ENCODE measurements at regions not wholly inside any gene's neighbourhood (a gene's known extent, or its start where the extent isn't known, plus 50 kb on each side); places are given as distances from the start of the nearest gene placed in this dataset.

- intact Hi-C loops (cut with DNase I), result no loop called here
- no peak for ATAC-seq
These were observed 65.8 kb downstream of the ETAA1 start for GRCh38 chr2:67462738-67463496.

GRCh38 chr2:67463810-67464209, 66.7 kb downstream of the ETAA1 start:
- DNase-seq (no peak), ATAC-seq (no peak)
- intact Hi-C loops (cut with DNase I), result no loop called here

More at GRCh38 chr2:67462738-67463496, 65.8 kb downstream of the ETAA1 start:
- no peak for DNase-seq

GRCh38 chr2:67465623-67466022, 68.5 kb downstream of the ETAA1 start:
- intact Hi-C loops (cut with DNase I), result no loop called here
- ATAC-seq, result no peak
- no peak for DNase-seq

DNA sequence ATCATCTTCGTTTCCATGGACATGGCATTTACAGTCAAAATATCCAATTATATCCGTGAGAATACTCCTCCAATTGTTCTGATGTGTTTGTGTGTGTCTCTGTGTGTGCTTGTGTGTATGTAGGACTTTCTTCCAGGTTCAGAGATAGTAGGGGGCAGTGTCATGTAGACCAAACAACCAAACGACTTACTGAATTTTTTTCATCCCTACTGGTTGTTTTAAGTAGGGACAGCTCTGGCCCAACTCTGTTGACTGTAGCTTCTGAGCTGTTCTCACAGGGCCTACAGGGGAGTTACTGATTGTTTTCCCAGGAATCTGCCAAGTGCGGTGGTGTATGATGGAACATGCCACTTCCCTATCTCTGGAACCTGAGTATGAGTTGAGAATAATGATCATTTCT, 69.6 kb downstream of the ETAA1 start:
- ATAC-seq (no peak), DNase-seq (no peak)
- intact Hi-C loops (cut with DNase I), result no loop called here

DNA sequence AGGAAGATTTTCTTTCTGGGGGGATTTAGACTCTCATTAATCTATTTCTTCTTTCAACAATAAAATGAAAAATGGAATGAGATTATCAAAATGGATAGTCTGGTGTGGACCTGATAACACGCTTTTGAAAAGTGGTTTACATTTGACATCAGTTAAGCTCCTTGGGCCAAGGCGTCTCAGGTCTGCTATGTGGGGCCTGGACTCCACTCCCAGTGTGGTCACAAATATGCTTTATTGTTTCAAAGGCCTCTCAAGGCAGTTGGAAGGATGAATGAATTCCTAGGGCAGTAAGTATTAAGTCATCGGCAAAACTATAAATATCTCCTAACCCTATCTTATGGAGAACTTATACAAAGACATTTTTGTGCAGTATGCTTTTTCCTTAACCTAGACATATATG, 74.5 kb downstream of the ETAA1 start:
- intact Hi-C loops (cut with DNase I), result no loop called here
- DNase-seq (no peak), ATAC-seq (no peak)

GRCh38 chr2:67476809-67477790, 80.0 kb downstream of the ETAA1 start:
- intact Hi-C loops (cut with DNase I), result no loop called here
- peak; percentile 18 for DNase-seq
- peak; percentile 61 for ATAC-seq

DNA sequence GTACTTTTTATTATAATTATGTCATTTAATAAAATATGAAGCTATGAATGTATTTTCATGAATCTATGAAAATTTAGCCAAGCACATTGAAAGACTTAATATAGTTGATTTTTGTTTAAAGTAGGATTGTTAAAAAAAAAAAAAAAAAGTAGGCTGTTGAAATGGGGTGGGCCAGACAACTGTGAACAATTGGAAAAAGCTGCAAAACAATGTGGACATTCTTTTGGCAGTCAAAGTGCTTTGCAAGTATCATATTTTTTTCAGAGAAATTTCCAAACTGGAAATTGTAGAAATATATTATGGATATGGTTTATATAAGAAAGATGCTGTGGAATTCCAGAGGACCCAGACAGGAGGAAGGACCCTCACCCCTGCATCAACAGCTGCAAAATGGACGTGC, 82.1 kb downstream of the ETAA1 start:
- no peak for ATAC-seq
- intact Hi-C loops (cut with DNase I), result no loop called here
- DNase-seq, result no peak

DNA sequence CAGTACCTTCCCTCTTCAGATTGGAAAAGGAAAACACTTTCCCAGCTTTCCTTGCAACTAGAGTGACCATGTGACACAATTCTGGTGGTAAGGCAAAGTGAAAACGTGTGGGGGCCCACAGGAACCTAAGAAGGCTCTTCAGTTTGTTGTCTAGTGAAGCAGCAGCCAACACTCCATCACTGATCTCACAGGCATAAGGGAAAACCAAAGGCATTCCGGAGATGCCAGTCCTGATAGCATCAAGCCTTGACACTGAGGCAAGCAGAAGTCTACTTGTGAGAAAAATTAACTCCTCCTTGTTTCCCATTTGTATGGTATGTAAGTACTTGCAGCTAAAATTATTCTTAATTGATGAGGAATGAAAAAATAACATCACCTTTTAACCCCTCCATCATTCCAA, 88.3 kb downstream of the ETAA1 start:
- intact Hi-C loops (cut with DNase I), result loop anchor here in 1 of 2 donors (10.0 kb wide), 1 partner anchor 159 kb away; no protein-coding TSS in a partner anchor
- DNase-seq, result no peak
- no peak for ATAC-seq

DNA sequence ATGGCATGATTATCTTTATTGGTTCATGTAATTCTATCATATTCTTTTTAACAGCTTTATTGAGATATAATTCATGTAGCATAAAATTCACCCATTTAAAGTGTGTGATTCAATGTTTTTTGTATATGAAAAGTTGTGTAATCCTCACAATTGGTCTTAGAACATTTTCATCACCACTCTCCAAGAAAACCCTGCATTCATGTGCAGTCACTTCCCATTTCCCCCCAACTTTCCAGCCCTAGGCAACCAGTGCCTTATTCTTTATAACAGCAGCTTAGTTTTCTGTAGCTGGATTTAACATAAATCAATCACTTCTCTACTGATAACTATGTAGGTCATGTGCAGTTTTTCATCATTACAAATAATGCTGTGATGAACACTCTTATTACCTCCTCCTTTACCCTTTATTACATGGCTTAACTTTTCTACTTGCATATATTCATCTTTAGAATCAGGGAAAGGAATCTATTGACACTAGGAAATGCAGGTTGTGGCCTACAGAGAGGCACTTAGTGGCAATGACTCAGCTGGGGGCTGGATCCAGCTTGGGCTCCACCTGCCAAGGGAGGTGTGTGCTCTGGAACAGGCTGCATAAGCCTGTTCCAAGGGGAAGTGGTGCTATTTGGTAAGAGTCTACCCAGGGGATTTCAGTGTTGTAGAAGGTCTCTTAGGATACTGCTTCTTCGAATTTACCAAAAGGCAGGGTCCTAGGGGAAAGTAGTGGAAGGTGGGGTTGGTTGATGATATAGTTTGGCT, 89.1 kb downstream of the ETAA1 start:
- DNase-seq (peak; percentile 31), ATAC-seq (peak; percentile 87 to 92)
- intact Hi-C loops (cut with DNase I), result loop anchor here in 1 of 2 donors (10.0 kb wide), 1 partner anchor 159 kb away; no protein-coding TSS in a partner anchor

GRCh38 chr2:67487993-67488392, 90.9 kb downstream of the ETAA1 start:
- ATAC-seq (peak in 1 of 2 donors; percentile 57), DNase-seq (no peak)
- intact Hi-C loops (cut with DNase I), result loop anchor here in 1 of 2 donors (10.0 kb wide), 1 partner anchor 157 kb away; no protein-coding TSS in a partner anchor

DNA sequence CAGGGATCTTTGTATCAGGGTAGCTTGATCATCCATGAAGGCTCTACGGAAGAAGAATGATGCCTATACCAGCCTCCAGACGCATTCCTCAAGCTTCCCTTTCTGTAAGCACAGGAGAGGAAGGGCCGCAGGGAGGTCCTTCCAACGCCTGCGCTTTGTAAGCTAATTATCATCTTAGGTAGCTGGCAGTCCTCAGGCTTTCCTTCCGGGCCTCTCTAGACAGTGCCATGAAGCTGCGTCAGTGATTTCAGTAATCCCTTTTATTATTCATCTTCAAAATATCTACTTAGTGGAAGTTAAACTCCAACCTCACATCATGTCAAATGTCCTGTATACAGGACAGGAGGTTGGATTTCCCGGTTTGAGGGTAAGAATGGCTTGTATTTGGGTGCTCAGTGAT, 92.3 kb downstream of the ETAA1 start:
- ATAC-seq (no peak), DNase-seq (no peak)
- intact Hi-C loops (cut with DNase I), result loop anchor here in 1 of 2 donors (10.0 kb wide), 1 partner anchor 155 kb away; no protein-coding TSS in a partner anchor

- no peak for DNase-seq
- ATAC-seq, result no peak
- intact Hi-C loops (cut with DNase I), result no loop called here
These were observed 101.8 kb downstream of the ETAA1 start for GRCh38 chr2:67498931-67499330.

GRCh38 chr2:67499989-67500388, 102.9 kb downstream of the ETAA1 start:
- no peak for ATAC-seq
- intact Hi-C loops (cut with DNase I), result no loop called here
- no peak for DNase-seq

DNA sequence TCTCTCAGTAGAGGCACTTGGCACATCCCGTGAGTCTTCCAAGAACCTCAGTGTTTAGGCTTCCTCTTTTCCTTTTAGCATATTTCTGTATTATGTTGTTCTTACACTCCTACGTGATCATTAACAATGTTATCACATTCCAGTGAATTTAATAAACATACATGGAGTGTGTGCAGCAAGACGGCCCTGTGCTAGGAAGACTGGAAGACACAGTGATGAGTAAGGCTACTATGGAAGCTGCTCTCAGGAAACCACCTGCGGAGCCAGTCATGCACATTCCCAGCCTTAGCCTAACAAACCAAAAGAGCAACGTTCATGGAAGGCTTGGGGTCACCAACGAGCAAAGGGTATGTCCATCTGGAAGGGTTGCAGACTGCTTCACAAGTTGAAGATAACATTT, 103.4 kb downstream of the ETAA1 start:
- no peak for DNase-seq
- intact Hi-C loops (cut with DNase I), result no loop called here
- ATAC-seq, result no peak

DNA sequence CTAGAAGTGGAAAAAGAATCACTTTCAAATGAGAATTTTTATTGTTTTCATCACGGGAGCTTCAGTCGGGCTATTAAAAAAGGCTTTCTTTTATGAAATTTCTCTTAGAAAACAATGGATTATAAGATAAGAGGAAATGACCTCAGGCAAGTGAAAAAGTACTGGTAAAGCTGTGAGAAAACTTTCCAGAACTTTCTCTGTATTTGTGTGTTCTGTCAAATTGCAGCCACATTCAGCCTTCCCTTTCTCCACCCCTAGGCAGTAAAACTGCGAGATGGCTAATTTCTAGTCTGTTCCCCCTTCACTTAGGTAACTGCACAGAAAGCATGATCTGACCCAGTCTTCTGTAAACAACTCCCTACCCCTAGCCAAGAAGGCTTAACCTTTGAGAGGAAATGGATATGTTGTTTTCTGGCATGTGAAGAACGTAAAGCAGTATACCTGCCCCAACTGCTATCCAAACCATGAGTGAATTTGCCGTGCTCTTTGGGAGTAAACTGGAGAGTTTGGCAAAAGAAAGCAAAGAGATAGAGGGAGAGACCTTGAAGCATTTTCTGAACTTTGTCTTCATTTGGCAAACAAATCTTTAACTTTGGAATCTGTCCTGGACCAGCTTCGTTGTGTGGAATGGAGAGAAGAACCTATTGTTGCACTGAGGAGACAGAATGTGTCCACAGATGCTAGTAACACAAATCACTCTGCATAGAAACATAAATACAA, 105.4 kb downstream of the ETAA1 start:
- ATAC-seq, result no peak
- intact Hi-C loops (cut with DNase I), result no loop called here
- DNase-seq, result no peak

- ATAC-seq (no peak), DNase-seq (no peak)
- intact Hi-C loops (cut with DNase I), result no loop called here
These were observed 106.1 kb downstream of the ETAA1 start for GRCh38 chr2:67503066-67503795.

DNA sequence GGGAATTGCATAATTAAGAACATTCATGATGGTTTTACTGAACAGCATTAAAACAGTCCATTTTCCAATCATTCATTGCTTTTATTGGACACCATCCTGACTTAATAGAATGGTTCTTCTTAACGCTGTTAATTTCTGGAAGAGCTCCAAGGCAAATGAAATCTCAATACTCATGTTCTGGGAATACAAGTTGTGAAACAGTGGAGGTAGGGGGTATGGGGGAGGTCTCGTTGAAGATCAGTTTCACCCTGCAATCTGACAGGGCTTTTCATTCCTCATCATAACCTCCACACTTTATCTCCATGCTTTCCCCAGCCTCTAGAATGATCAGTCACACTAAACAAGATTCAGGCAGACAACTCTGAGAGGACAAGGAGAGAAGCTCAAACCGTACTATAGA, 113.6 kb downstream of the ETAA1 start:
- ATAC-seq, result peak in 1 of 2 donors; percentile 77
- no peak for DNase-seq
- intact Hi-C loops (cut with DNase I), result no loop called here

- ATAC-seq (peak in 1 of 2 donors; percentile 56), DNase-seq (no peak)
- intact Hi-C loops (cut with DNase I), result no loop called here
These were observed 117.4 kb downstream of the ETAA1 start for GRCh38 chr2:67514515-67514914.

All from left cardiac atrium (tissue), 4 donors.